Right lung (tissue), 2 donors: ENCODE measurements at regions not wholly inside any gene's neighbourhood (a gene's known extent, or its start where the extent isn't known, plus 50 kb on each side); places are given as distances from the start of the nearest gene placed in this dataset.
A peak's percentile ranks its signal among the peaks of the same experiment; 100 is the strongest.

Source experiments
- DNase-seq, 2 donors: peaks; one replicate each; pipeline ENCODE4 v3.0.0-alpha.2; 2013

- DNase-seq, result no peak
These were observed 1662.6 kb upstream of the SEL1L start for GRCh38 chr14:83196236-83196635.

DNA sequence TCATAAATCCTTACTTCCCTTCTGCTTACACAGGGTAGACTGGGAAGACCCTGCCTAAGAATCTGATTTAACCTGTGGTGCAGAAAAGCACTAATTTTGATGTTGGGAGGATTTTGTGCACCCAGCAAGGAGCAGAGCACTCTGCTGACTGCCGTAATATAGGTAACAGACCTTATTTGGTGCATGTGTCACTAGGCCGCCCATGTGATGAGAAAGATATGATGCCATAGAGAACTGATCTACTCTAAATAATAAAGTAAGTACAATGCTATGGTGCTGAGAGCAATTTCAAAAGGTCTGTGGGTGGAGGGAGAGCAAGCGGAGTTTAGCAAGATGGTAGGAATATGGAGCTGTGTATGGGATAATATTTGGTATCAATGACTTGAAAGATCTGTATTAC, 1663.6 kb upstream of the SEL1L start:
- DNase-seq, result no peak

DNA sequence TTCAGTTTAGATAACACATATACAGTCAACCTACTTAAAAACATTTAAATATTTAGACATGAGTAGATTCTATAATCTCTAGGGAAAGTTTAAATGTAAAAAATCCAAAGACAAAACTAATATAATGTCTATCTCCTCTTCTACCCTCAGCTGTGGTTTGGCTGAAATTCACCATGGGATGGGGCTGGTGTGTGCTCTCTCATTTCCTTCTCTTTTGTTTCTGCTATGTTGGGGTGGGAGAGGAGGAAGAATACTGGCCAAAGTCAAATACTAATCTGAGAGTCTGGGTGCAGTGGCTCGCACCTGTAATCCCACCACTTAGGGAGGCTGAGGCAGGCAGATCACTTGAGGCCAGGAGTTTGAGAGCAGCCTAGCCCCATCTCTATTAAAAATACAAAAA, 1673.9 kb upstream of the SEL1L start:
- DNase-seq, result no peak

- no peak for DNase-seq
These were observed 1674.7 kb upstream of the SEL1L start for GRCh38 chr14:83208341-83208740.

DNA sequence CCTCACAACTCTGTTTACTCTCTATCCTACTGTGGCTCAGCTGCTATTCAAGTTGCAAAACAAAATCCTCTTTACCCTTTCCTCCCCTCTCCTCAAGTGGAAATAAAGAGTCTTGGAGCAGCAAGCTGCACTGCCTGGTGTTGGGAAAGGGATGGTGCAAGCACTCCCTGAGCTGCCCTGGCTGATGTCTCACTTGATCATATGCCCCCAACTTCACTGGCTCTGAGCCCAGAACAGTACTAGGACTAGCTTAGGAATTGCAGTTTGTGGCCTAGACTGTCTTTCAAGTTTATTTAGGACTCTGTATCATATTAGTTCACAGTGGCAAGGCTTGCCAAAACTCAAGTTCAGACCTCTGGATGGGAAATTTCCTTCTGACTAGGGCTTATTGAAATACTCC, 1683.8 kb upstream of the SEL1L start:
- DNase-seq, result peak; percentile 10 to 17

DNA sequence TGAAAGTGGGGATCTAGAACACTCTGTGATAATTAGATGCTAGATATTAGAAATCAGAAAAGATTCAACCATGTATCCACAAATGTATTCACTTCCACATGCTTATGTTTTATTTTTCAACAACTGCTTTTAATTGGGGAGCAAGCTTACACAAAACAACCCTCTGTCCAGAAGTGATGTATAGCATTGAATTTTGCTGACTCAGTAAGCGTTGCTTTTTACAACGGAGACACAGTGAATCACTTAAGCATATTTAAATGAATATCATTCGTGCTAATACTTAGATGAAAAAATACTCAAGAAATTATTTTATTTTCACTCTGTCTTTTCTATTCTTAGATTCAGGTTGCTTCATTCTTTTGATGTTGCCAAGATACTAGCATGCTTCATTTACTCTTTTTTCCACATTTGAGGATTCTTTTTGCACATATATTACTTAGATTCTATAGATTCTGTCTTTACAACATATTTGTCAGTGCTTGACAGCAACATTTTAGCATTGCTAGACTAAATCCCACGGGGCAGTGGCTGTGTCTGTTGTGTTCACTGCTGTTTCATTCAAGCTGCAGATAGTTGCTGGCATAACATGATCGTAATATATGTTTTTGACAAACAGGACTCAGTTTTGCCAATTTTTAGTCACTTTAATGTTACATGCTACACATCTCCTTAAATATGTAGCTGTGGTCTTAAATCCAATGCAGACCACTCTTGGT, 1714.4 kb upstream of the SEL1L start:
- no peak for DNase-seq

GRCh38 chr14:83251402-83251801, 1717.7 kb upstream of the SEL1L start:
- no peak for DNase-seq

DNA sequence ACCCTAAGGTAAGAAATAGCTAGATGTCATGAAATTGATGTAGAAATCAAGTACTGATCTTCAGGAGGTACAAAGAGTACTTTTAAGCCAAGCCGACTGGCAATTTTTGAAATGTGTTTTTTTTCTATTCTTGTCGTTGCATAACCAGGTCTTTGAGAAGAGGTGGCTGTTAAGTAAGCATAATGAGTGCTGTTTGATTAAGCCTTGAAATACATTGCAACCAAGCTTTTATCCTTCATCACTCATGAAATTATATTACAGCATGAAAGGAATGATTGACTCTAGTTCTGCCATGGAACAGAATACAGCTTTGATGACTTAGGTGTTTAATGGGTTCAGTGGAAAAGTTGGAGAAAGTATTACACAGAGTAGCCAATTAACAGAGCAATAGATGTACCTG, 1720.2 kb upstream of the SEL1L start:
- DNase-seq, result peak in 1 of 2 donors; percentile 1

- no peak for DNase-seq
These were observed 1721.5 kb upstream of the SEL1L start for GRCh38 chr14:83255015-83255726.

- no peak for DNase-seq
These were observed 1722.1 kb upstream of the SEL1L start for GRCh38 chr14:83255727-83256090.

DNA sequence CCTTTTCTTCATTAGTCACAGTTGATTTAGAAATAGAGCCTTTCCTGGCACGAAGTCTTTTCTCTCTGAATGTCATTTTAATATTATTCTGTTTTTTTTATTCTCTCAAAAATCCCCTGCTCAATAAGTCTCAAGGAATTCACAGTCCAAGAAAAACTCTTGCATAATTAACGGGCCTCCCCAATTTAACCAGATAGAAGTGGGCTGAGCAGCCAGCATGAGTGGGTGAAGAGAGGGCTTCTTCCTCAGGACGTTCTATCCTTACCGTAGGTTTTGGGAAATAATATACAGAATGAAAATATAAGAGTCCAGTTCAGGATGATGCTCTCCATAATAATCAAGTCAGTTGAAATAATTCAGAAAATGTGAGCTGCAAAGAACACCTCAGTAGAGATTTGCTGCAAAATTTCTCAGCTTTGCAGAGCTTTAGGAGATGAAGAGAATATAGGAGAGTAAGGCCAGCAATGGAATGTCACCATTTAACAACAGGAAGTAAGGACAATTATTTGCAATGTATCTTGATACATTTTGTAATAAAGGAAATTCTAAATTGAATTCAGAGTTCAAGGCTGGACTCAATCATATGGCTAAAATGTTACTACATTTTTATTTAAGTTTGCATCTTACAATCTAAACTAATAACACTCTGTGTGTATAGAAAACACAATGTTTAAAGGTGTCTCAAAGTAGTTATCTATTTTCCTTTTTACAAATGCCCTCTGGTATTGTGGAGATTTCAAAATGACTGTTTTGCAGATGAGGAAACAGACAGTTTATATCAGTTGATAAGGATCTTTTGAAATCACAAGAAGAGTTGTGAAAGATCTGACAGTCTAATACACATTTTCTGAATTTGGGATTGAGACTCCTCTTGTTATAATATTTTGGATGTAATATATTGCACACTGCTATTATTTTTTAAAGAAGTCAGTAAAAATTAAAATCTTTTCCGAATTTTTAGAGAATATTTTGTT, 1724.1 kb upstream of the SEL1L start:
- DNase-seq, result no peak

DNA sequence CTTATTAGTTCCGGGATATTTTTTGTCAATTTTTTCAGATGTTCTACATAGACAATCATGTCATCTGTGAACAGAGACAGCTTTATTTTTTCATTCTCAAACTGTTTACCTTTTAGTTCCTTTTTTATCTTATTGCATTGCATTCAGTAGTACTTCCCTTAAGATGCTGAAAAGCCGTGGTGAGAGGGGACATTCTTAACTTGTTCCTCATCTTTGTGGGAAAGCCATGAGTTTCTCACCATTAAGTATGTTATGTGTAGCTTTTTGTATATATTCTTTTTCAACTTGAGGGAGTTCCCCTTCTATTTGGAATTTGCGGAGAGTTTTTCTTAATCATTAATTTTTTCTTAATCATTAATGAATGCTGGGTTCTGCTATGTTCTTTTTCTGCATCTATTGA, 1727.1 kb upstream of the SEL1L start:
- DNase-seq, result no peak

DNA sequence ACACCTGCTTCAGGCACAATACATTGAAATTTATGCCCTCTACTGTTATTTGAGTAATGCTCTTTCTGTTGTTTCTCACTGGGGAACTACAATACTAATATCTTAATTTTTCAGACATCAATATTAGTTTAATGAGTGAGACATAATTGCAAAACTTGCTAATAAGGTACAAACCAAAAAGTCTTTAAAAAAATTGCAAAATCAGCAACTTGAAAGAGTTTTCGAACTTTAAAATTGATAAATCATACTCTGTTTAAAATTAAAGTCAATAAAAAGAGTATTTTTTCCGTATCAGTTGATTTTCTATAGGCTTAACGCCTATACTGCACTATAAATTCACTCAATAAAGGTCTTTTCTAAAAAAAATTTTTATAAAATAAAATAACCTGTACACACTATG, 1735.9 kb upstream of the SEL1L start:
- DNase-seq, result no peak

GRCh38 chr14:83271663-83272062, 1738.0 kb upstream of the SEL1L start:
- no peak for DNase-seq

DNA sequence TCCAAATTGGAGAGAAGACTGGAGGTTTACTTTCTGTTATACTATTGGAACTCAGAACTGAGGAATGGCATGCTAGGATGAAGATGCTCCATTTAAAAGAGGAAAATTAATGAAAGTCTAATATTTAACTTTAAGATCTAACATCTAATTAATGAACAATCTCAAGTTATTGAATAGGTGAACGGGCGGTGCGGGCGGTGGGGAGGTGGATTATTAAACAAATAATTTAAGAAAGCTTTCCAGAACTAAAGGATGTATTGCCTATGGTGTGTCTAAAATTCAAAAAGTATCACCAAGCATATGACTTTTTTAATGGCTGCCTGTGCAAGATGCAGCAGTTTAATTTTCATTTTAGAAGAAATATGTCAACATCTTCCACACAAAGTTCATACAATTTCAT, 1747.1 kb upstream of the SEL1L start:
- DNase-seq, result no peak

- DNase-seq, result no peak
These were observed 1749.1 kb upstream of the SEL1L start for GRCh38 chr14:83282706-83283105.

GRCh38 chr14:83287300-83287699, 1753.6 kb upstream of the SEL1L start:
- DNase-seq, result no peak

DNA sequence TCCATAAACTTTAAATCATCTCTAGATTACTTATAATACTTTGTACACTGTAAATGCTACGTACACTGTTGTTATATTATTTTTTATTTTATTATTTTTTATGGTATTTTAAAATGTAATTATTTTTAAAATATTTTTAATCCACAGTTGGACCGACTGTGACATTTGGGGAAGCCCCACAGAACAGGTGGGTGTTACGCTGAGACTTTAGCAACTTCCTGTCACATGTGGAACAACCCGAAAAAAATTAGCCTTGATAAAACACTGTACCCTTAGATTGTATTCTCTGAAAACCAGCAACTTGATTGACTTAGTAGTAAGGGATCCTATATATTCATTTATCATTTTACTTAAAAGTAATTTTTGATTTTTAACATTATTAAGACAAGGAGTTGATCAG, 1755.7 kb upstream of the SEL1L start:
- DNase-seq, result no peak

DNA sequence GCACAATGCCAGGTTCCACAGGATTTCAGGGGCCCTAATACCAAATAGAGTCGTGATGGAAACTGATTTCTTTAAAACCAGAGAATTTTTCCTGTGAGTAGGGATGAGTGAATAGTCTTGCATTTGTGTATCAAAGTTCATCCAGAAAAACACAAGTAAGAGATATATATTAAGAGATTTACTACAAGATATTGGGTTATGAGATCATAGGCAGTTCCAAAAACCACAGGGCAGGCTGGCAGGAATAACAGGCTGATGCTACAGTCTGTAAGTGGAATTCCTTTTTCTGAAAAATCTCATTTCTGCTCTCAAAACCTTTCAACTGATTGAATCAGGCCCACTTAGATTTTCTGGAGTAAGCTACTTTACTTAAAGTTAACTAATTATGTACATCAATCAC, 1756.2 kb upstream of the SEL1L start:
- DNase-seq, result no peak

DNA sequence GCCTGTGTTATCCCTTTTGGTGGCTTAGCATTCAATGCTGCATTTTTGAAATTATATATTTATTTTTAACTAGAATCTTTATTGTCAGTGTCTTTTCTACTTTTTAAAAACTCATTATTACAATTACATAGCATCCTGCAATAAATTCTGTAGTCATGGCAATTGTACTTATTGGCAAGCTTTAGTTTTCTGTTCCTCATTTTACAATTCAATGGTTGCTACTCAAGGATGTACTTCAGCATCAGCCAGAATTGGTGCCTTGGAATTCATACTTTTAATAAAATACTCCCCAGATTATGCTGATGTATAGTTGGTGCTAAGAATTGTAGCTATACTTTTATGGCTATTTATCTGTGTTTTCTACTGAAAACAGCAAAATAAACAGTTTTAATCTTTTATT, 1756.8 kb upstream of the SEL1L start:
- no peak for DNase-seq

DNA sequence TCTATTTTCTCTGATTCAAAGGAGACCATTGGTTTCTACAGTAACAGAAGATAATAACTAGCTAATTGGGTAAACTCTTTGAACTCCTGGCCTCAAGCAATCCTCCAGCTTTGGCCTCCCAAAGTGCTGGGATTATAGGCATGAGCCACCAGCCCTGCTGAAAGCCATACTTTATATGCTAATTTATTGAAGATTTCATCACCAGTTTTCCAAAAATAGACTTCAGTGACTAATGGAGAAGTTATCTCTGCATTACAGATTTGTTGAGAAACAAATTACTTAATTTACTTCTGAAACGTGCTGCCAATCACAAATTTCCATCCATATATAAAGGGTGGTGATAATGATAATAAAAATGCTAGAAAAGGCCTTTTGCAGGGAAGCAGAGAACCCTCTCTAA, 1758.1 kb upstream of the SEL1L start:
- no peak for DNase-seq

DNA sequence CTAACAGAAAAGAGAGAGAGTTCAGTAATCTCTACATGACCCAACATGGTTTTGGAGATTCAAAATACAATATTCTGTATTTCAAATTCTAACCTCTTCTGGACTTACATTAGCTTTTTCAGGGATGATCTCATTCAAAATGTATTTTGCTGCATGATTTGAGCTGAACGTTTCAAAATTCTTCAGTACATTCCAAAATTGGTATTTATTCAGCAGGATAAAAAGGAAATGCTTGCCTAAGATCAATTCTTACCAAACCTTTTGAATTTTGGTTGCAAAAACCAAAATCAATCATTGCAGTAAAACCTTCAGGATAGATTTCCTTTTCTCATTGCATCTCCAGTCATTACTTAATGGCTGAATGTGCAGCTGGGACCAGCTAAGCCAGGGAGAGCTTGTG, 1761.3 kb upstream of the SEL1L start:
- no peak for DNase-seq

- no peak for DNase-seq
These were observed 1763.7 kb upstream of the SEL1L start for GRCh38 chr14:83297361-83297760.
